ENCODE measurements at regions not wholly inside any gene's neighbourhood (a gene's known extent, or its start where the extent isn't known, plus 50 kb on each side); places are given as distances from the start of the nearest gene placed in this dataset.

DNA sequence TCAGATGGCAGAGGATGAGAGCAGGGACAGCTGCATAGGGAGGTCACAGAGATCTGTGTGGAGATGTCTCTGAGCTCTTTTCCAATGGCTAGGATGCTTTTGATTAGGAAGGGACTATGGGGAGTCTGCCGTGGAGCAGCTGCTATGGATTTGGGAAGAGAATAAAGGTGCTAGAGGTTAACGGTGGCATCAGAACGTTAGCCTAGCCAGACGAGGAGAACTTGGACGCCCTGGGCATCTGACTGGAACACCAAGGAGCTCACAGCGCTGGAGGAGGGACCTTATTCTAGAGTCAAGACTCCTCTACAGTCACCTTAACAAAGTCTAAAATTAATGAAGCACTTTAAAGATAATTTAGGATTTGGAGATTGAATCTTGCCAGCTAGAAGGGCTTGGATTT lies 157.2 kb upstream of the B3GAT1 start:
- no peak for TF ChIP-seq ZFP30 (CRISPR knock-in tag; IDR thresholded peaks at IDR 0.05)
- TF ChIP-seq ISL1 (CRISPR knock-in tag; IDR thresholded peaks at IDR 0.05), result no peak
- no peak for TF ChIP-seq BACH2 (CRISPR knock-in tag; IDR thresholded peaks at IDR 0.05; ENCODE audit: borderline replicate concordance)
- TF ChIP-seq, protein P1, sequence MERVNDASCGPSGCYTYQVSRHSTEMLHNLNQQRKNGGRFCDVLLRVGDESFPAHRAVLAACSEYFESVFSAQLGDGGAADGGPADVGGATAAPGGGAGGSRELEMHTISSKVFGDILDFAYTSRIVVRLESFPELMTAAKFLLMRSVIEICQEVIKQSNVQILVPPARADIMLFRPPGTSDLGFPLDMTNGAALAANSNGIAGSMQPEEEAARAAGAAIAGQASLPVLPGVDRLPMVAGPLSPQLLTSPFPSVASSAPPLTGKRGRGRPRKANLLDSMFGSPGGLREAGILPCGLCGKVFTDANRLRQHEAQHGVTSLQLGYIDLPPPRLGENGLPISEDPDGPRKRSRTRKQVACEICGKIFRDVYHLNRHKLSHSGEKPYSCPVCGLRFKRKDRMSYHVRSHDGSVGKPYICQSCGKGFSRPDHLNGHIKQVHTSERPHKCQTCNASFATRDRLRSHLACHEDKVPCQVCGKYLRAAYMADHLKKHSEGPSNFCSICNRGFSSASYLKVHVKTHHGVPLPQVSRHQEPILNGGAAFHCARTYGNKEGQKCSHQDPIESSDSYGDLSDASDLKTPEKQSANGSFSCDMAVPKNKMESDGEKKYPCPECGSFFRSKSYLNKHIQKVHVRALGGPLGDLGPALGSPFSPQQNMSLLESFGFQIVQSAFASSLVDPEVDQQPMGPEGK (CRISPR knock-in tag; IDR thresholded peaks at IDR 0.05; ENCODE audit: borderline replicate concordance), result no peak
